ENCODE measurements at regions not wholly inside any gene's neighbourhood (a gene's known extent, or its start where the extent isn't known, plus 50 kb on each side); places are given as distances from the start of the nearest gene placed in this dataset.

DNA sequence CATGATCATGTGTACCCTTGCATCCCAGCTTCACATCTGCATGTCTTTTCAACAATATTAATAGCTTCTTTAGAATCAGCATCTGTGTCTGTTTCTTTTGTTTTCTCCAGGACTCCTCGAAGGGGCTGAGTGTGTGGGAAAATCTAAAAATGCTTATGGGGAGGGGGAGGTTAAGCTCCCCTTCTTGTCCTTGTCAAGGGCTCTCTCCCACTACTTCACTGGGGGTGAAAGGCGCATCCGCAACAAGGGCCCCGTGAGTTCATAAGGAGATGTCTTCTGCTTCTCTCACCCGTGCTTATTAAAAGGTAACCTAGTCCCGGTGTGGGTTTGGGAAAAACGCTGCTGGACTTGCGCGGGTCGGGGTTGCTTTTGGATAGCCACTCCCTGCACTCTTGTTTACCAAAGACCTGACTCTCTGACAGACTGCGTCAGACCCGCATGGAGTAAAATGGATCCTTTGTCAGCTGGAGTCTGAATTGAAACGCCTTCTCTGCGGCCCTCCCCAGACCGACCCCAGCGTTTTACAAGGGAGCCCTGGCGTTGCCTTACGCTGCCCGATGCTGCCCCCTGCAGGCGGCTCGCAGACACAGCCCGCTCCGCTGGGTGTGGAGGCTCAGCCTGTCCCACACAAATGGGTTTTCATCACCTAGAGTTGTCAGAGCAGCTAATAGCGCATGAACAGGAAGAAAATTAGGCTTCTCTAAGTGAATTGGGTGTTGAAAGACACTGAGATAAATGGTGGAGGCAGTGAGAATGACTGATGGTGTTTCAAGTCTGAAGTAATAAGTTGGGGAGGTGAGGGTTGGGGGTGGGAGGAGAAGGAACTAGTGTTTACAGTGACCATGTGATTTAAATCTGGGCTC, 53.8 kb downstream of the IER5 start:
- Histone ChIP-seq H3K9me3 (ENCODE audit: control insufficient read depth, low read depth, low read length) (peaks cover 2% of the 10 kb centered on the region), H3K4me2 (ENCODE audit: control insufficient read depth, extremely low read depth, insufficient read depth, low read depth, low read length) (peak overlapping the region; percentile 67), H3K4me1 (ENCODE audit: control insufficient read depth, extremely low read depth, insufficient read depth, low read length) (peaks cover 43% of the 10 kb centered on the region), H3K27me3 (ENCODE audit: control insufficient read depth, extremely low read depth, insufficient read depth, low read length) (no peaks in the 10 kb centered on the region), H3K9me1 (ENCODE audit: control insufficient read depth, extremely low read depth, insufficient read depth, low read length) (no peaks in the 10 kb centered on the region), H3K79me2 (ENCODE audit: control insufficient read depth, insufficient read depth, low read length) (no peaks in the 10 kb centered on the region), H3K9ac (ENCODE audit: control insufficient read depth, extremely low read depth, insufficient read depth, low read length) (peak overlapping the region; percentile 44), H3K36me3 (ENCODE audit: control insufficient read depth in 2 of 2, extremely low read depth in 1 of 2, insufficient read depth in 2 of 2, low read length in 2 of 2) (no peaks in the 10 kb centered on the region), H3K4me3 (ENCODE audit: control insufficient read depth in 2 of 3, extremely low read depth in 1 of 3, insufficient read depth in 2 of 3, low read depth in 1 of 3, low read length in 3 of 3) (peak overlapping the region in 1 of 3 experiments; percentile 22), H4K20me1 (ENCODE audit: control insufficient read depth, extremely low read depth, insufficient read depth, low read length) (no peaks in the 10 kb centered on the region), H2AFZ (ENCODE audit: control insufficient read depth, low read length) (peak overlapping the region; percentile 38), H3K27ac (ENCODE audit: control insufficient read depth, insufficient read depth, low read length) (peak overlapping the region; percentile 48)
- FAIRE-seq = peak; percentile 39
- dilution Hi-C loops (cut with MboI; ENCODE audit: extremely low pct_ligation_motif_present, low sequenced_read_pairs) = no loop called here
- TF ChIP-seq, protein P1, sequence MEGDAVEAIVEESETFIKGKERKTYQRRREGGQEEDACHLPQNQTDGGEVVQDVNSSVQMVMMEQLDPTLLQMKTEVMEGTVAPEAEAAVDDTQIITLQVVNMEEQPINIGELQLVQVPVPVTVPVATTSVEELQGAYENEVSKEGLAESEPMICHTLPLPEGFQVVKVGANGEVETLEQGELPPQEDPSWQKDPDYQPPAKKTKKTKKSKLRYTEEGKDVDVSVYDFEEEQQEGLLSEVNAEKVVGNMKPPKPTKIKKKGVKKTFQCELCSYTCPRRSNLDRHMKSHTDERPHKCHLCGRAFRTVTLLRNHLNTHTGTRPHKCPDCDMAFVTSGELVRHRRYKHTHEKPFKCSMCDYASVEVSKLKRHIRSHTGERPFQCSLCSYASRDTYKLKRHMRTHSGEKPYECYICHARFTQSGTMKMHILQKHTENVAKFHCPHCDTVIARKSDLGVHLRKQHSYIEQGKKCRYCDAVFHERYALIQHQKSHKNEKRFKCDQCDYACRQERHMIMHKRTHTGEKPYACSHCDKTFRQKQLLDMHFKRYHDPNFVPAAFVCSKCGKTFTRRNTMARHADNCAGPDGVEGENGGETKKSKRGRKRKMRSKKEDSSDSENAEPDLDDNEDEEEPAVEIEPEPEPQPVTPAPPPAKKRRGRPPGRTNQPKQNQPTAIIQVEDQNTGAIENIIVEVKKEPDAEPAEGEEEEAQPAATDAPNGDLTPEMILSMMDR (optimal IDR thresholded peaks at IDR 0.05 in 1 of 3, IDR thresholded peaks at IDR 0.05 in 1 of 3, conservative IDR thresholded peaks at IDR 0.05 in 1 of 3; ENCODE audit: extremely low read depth in 1 of 3, insufficient read depth in 2 of 3, low read length in 3 of 3) = peak; percentile 88 to 98 (median 95)
- no peak for TF ChIP-seq EZH2 (IDR thresholded peaks at IDR 0.05; ENCODE audit: low read length)
- DNase-seq (ENCODE audit: low read depth, low spot score) = no peak

DNA sequence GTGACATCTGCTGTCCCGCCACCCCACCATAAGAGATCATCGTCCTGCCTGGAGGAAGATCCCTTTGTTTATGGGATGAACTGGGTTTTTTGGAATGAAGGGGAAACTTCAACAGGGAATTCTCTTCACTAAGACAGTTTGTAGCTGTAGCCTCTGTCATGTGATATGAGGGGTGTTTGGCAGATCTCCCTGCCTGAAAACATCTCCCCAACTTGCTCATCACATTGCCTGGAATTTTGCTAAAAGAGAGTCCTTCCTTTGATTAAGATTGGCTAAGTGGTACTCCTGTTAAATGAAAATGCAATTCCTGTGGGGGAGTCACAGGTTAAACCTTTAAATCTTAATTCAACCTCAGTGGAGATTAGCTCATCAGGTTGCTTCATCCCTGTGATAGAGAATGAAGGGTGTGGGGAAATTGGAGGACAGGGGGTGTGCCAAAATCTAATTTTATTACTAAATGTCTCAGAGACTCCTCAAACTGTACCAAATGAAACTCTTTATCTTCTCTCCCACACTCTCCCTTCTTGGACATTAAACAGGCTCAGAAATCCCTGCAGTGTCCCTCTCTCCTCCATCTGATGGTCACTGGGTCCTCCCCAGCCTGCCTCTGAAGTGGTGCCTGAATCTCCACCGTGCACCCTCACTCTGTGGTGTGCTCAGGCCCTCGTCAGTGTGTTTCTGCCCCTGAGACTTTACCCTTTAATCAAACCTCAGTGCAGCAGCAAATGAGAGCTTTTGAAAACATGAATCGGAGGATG, 54.8 kb downstream of the IER5 start:
- no peaks in the 10 kb centered on the region for H3K27me3 ChIP-seq (ENCODE audit: control insufficient read depth, extremely low read depth, insufficient read depth, low read length)

More for the DNA sequence above, 54.8 kb downstream of the IER5 start:
- no peak overlapping the region for H2AFZ ChIP-seq (ENCODE audit: control insufficient read depth, low read length)
- H3K9me1 ChIP-seq (ENCODE audit: control insufficient read depth, extremely low read depth, insufficient read depth, low read length) = no peaks in the 10 kb centered on the region
- no peak for FAIRE-seq
- TF ChIP-seq, protein P1 (optimal IDR thresholded peaks at IDR 0.05 in 1 of 3, IDR thresholded peaks at IDR 0.05 in 1 of 3, conservative IDR thresholded peaks at IDR 0.05 in 1 of 3; ENCODE audit: extremely low read depth in 1 of 3, insufficient read depth in 2 of 3, low read length in 3 of 3) = no peak
- TF ChIP-seq EZH2 (IDR thresholded peaks at IDR 0.05; ENCODE audit: low read length) = no peak
- no peaks in the 10 kb centered on the region for H4K20me1 ChIP-seq (ENCODE audit: control insufficient read depth, extremely low read depth, insufficient read depth, low read length)
- H3K9me3 ChIP-seq (ENCODE audit: control insufficient read depth, low read depth, low read length) = peaks cover 2% of the 10 kb centered on the region
- H3K79me2 ChIP-seq (ENCODE audit: control insufficient read depth, insufficient read depth, low read length) = no peaks in the 10 kb centered on the region
- no peak overlapping the region for H3K9ac ChIP-seq (ENCODE audit: control insufficient read depth, extremely low read depth, insufficient read depth, low read length)
- no peak overlapping the region for H3K4me3 ChIP-seq (ENCODE audit: control insufficient read depth in 2 of 3, extremely low read depth in 1 of 3, insufficient read depth in 2 of 3, low read depth in 1 of 3, low read length in 3 of 3)
- peaks cover 44% of the 10 kb centered on the region for H3K4me1 ChIP-seq (ENCODE audit: control insufficient read depth, extremely low read depth, insufficient read depth, low read length)
- dilution Hi-C loops (cut with MboI; ENCODE audit: extremely low pct_ligation_motif_present, low sequenced_read_pairs) = no loop called here
- DNase-seq (ENCODE audit: low read depth, low spot score) = no peak
- no peak overlapping the region for H3K27ac ChIP-seq (ENCODE audit: control insufficient read depth, insufficient read depth, low read length)
- no peaks in the 10 kb centered on the region for H3K36me3 ChIP-seq (ENCODE audit: control insufficient read depth in 2 of 2, extremely low read depth in 1 of 2, insufficient read depth in 2 of 2, low read length in 2 of 2)
- H3K4me2 ChIP-seq (ENCODE audit: control insufficient read depth, extremely low read depth, insufficient read depth, low read depth, low read length) = no peak overlapping the region
